GM13976 (cell line): ENCODE measurements at regions not wholly inside any gene's neighbourhood (a gene's known extent, or its start where the extent isn't known, plus 50 kb on each side); places are given as distances from the start of the nearest gene placed in this dataset.

ENCODE experiments used
- DNase-seq: peaks from one replicate; pipeline ENCODE4 v3.0.0; 2012; ENCODE audit warnings: low spot score
- CTCF ChIP-seq: IDR thresholded peaks from 2 replicates; pipeline ENCODE4 v1.5.1; 2012; ENCODE audit warnings: borderline replicate concordance, mild to moderate bottlenecking; ENCODE audit not compliant: insufficient read depth; ENCODE audit errors: extremely low read depth, missing control alignments, control extremely low read depth
- in situ Hi-C: fragments of 300-500 bp; cut with MboI; formaldehyde crosslinking; loops from one replicate; pipeline ENCODE4 v1.12.0; 2022; ENCODE audit warnings: low sequenced_read_pairs, mixed read lengths, inconsistent platforms; ENCODE audit not compliant: unreplicated experiment

GRCh38 chr14:71618047-71618446 lies 314.2 kb upstream of the RGS6 start:
- no peak for TF ChIP-seq CTCF
- in situ Hi-C loops: no loop called here
- DNase-seq: no peak

- no peak for TF ChIP-seq CTCF
- in situ Hi-C loops: no loop called here
- DNase-seq: no peak
Measured at GRCh38 chr14:71618716-71619115, 313.5 kb upstream of the RGS6 start.

- in situ Hi-C loops: no loop called here
- no peak for TF ChIP-seq CTCF
- no peak for DNase-seq
Measured at GRCh38 chr14:71619472-71619871, 312.8 kb upstream of the RGS6 start.

- TF ChIP-seq CTCF: no peak
- in situ Hi-C loops: no loop called here
- no peak for DNase-seq
Measured at GRCh38 chr14:71620401-71620800, 311.8 kb upstream of the RGS6 start.

GRCh38 chr14:71621276-71621675 lies 311.0 kb upstream of the RGS6 start:
- DNase-seq: no peak
- in situ Hi-C loops: no loop called here
- TF ChIP-seq CTCF: no peak

- no peak for TF ChIP-seq CTCF
- in situ Hi-C loops: no loop called here
Measured at GRCh38 chr14:71621980-71622605, 310.1 kb upstream of the RGS6 start.

More at GRCh38 chr14:71621980-71622605, 310.1 kb upstream of the RGS6 start:
- no peak for DNase-seq
